Stimulated activated naive B cell treated with anti-CD40 and anti-IgM and Interleukin-4, amounts not matched to agents 10 μg/mL and 1 μg/mL and 100 μg/mL, for 72 hours (primary cell): ENCODE measurements at regions not wholly inside any gene's neighbourhood (a gene's known extent, or its start where the extent isn't known, plus 50 kb on each side); places are given as distances from the start of the nearest gene placed in this dataset.
"Not testable (repeated sequence)": the region's sequence is repeated elsewhere in the genome, so short reads cannot be mapped to it uniquely, and the experiment has no call there.

Experiments used
- ATAC-seq, 2 donors: fragments of 150-1000 bp; cut with Tn5 transposase; replicated peaks; 2 replicates each; pipeline ENCODE4 v1.10.0; 2021; ENCODE audit warnings: moderate library complexity in 1 of 2
- DNase-seq: peaks from one replicate; pipeline ENCODE4 v3.0.0; 2021
- H3K27ac Mint-ChIP-seq: one replicate; pipeline ENCODE4 v1.8.0; 2022; ENCODE audit warnings: mild to moderate bottlenecking, mixed read lengths
- H3K27me3 Mint-ChIP-seq, 2 donors: one replicate each; pipeline ENCODE4 v1.8.0; 2022; ENCODE audit warnings: mixed read lengths in 2 of 2
- H3K36me3 Mint-ChIP-seq, 2 donors: one replicate each; pipeline ENCODE4 v1.8.0; 2022; ENCODE audit warnings: mixed read lengths in 2 of 2, mild to moderate bottlenecking in 1 of 2
- H3K4me1 Mint-ChIP-seq, 2 donors: one replicate each; pipeline ENCODE4 v1.8.0; 2022; ENCODE audit warnings: mixed read lengths in 2 of 2, mild to moderate bottlenecking in 1 of 2
- H3K4me3 Mint-ChIP-seq, 2 donors: one replicate each; pipeline ENCODE4 v1.8.0; 2022; ENCODE audit warnings: mild to moderate bottlenecking in 2 of 2, mixed read lengths in 2 of 2, moderate library complexity in 1 of 2
- H3K9me3 Mint-ChIP-seq, 2 donors: one replicate each; pipeline ENCODE4 v1.8.0; 2022; ENCODE audit warnings: mixed read lengths in 2 of 2, mild to moderate bottlenecking in 1 of 2

DNA sequence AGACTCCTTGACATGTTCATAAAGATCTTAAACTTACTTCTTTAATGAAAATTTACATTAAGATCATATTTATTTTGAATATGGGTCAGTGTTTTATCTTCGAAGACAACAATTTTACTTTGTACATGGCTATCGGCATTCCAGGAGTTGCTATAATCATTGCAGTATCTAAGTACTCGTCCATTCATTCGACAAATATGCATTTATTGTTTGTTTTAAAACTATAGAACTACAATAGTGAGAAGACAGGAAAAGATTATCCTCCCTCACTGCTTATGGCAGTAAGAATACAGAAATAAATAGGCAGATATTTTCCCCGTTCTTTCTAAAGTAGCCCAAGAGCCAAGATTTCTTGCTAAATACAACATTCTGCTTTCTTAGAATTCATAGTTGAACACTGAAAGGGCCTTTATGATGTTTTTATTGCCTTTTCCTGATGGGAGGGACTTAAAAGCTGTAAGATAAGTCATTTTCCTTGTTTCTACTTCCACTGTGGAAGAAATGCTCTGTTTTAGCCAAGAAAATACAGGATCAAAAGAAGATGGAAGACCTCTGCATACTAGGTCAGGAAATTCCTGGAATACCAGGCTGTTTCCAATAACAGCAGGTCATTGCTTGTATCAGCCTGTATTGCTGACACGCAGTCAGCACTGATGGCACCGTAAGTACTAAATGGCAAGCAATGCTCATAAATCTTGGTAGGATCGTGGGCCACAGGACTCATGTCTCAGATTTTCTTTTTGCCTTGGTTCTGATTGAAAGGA is 521.0 kb upstream of the ATP2B1 start:
- no peak overlapping the region for H3K4me3 Mint-ChIP-seq
- no peaks in the 10 kb centered on the region for H3K4me1 Mint-ChIP-seq
- no peaks in the 10 kb centered on the region for H3K9me3 Mint-ChIP-seq
- DNase-seq (no peak), ATAC-seq (no peak)
- H3K36me3 Mint-ChIP-seq = no peaks in the 10 kb centered on the region
- no peak overlapping the region for H3K27ac Mint-ChIP-seq
- peaks cover 4 to 6% of the 10 kb centered on the region in 2 donors for H3K27me3 Mint-ChIP-seq

- no peaks in the 10 kb centered on the region for H3K36me3 Mint-ChIP-seq
- no peaks in the 10 kb centered on the region for H3K4me1 Mint-ChIP-seq
- no peak overlapping the region for H3K4me3 Mint-ChIP-seq
- H3K9me3 Mint-ChIP-seq = no peaks in the 10 kb centered on the region
- no peak overlapping the region for H3K27ac Mint-ChIP-seq
- peaks cover 0 to 6% of the 10 kb centered on the region in 2 donors for H3K27me3 Mint-ChIP-seq
- DNase-seq (no peak), ATAC-seq (no peak)
Measured at GRCh38 chr12:90226211-90226610, 517.6 kb upstream of the ATP2B1 start.

DNA sequence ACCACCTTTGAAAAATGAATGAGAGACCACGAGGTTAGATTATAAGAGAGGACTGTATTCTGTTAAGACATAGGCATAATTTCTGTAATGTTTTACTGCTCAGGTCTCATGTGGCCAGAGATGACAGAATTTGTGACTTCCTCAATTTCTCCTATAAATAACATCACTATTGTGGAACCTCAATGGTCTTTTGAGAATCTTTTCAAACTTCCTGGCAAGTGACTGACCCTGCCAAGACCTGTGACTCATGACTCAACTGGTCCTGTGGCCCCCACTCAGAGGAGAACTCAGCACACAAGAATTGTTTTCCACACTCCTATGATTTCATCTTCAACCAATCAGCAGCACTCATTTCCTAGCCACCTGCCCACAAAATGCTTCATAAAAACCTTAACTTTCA is 508.2 kb upstream of the ATP2B1 start:
- H3K27ac Mint-ChIP-seq = no peak overlapping the region

GRCh38 chr12:90216020-90216552 is 507.4 kb upstream of the ATP2B1 start:
- Mint-ChIP-seq H3K36me3 (no peaks in the 10 kb centered on the region), H3K9me3 (no peaks in the 10 kb centered on the region), H3K4me1 (peaks cover 4 to 6% of the 10 kb centered on the region in 2 donors), H3K27ac (no peak overlapping the region), H3K4me3 (no peak overlapping the region), H3K27me3 (no peaks in the 10 kb centered on the region)
- no peak for DNase-seq
- ATAC-seq = no peak

More for the DNA sequence above, 508.2 kb upstream of the ATP2B1 start:
- H3K36me3 Mint-ChIP-seq = no peaks in the 10 kb centered on the region
- no peak for DNase-seq
- peak; percentile 42 to 52 for ATAC-seq
- no peaks in the 10 kb centered on the region for H3K9me3 Mint-ChIP-seq
- no peak overlapping the region for H3K4me3 Mint-ChIP-seq
- peaks cover 0 to 2% of the 10 kb centered on the region in 2 donors for H3K27me3 Mint-ChIP-seq
- peaks cover 4 to 6% of the 10 kb centered on the region in 2 donors for H3K4me1 Mint-ChIP-seq

DNA sequence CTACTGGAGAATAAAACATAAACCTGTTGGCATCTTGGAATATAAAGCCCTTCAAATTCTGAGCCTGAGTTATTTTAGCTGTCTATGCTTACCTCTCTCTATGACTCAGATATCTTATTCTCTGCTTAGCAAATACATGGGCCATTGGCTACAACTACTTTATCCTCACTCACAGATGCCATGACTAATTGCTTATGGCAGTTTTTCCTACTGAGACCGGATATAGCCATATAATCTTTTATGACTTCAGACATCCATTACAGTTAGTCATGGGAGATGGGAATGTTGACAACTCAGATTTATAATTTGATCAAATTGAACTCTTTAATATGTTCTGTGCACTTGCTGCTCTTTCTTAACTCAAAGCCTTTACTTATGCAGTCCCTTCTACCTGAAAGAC is 502.4 kb upstream of the ATP2B1 start:
- Mint-ChIP-seq H3K36me3 (peaks cover 13 to 14% of the 10 kb centered on the region in 2 donors), H3K4me1 (peaks cover 7 to 11% of the 10 kb centered on the region in 2 donors), H3K27me3 (no peaks in the 10 kb centered on the region), H3K27ac (no peak overlapping the region), H3K9me3 (peaks cover 19 to 20% of the 10 kb centered on the region in 2 donors), H3K4me3 (no peak overlapping the region)
- DNase-seq (no peak), ATAC-seq (no peak)

GRCh38 chr12:90209029-90209428 is 500.4 kb upstream of the ATP2B1 start:
- Mint-ChIP-seq H3K4me1 (peaks cover 7 to 11% of the 10 kb centered on the region in 2 donors), H3K27me3 (no peaks in the 10 kb centered on the region), H3K27ac (no peak overlapping the region), H3K9me3 (peaks cover 19 to 20% of the 10 kb centered on the region in 2 donors), H3K36me3 (peaks cover 13 to 14% of the 10 kb centered on the region in 2 donors), H3K4me3 (no peak overlapping the region)
- no peak for DNase-seq
- ATAC-seq = no peak

DNA sequence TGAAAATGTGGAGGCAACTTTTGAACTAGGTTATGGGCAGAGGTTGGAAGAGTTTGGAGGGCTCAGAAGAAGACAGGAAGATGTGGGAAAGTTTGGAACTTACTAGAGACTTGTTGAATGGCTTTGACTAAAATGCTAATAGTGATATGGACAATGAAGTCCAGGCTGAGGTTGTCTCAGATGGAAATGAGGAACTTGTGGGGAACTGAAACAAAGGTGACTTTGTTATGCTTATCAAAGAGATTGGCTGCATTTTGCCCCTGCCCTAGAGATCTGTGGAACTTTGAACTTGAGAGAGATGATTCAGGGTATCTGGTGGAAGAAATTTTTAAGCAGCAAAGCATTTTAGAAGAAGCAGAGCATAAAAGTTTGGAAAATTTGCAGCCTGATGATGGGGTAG is 499.7 kb upstream of the ATP2B1 start:
- peaks cover 19 to 20% of the 10 kb centered on the region in 2 donors for H3K9me3 Mint-ChIP-seq
- DNase-seq, H3K27ac Mint-ChIP-seq, H3K27me3 Mint-ChIP-seq: not testable (repeated sequence)
- H3K4me3 Mint-ChIP-seq = peak overlapping the region in 1 of 2 donors; percentile 14
- H3K36me3 Mint-ChIP-seq = peaks cover 13 to 14% of the 10 kb centered on the region in 2 donors
- H3K4me1 Mint-ChIP-seq = peaks cover 7 to 11% of the 10 kb centered on the region in 2 donors
- ATAC-seq = peak; percentile 60 to 75

- H3K4me3 Mint-ChIP-seq = no peak overlapping the region
- DNase-seq = no peak
- H3K9me3 Mint-ChIP-seq = peaks cover 19 to 20% of the 10 kb centered on the region in 2 donors
- H3K4me1 Mint-ChIP-seq = peaks cover 7 to 11% of the 10 kb centered on the region in 2 donors
- H3K36me3 Mint-ChIP-seq = peaks cover 13 to 14% of the 10 kb centered on the region in 2 donors
- H3K27me3 Mint-ChIP-seq = no peaks in the 10 kb centered on the region
- peak; percentile 71 to 79 for ATAC-seq
- H3K27ac Mint-ChIP-seq = no peak overlapping the region
Measured at GRCh38 chr12:90207799-90208198, 499.2 kb upstream of the ATP2B1 start.

- Mint-ChIP-seq H3K27me3 (no peaks in the 10 kb centered on the region), H3K27ac (no peak overlapping the region), H3K36me3 (peaks cover 8 to 9% of the 10 kb centered on the region in 2 donors), H3K9me3 (peaks cover 12 to 14% of the 10 kb centered on the region in 2 donors), H3K4me1 (peaks cover 7 to 11% of the 10 kb centered on the region in 2 donors), H3K4me3 (no peak overlapping the region)
- DNase-seq (no peak), ATAC-seq (no peak)
Measured at GRCh38 chr12:90205165-90205564, 496.5 kb upstream of the ATP2B1 start.

- no peak overlapping the region for H3K27ac Mint-ChIP-seq
- ATAC-seq (no peak), DNase-seq (no peak)
- no peaks in the 10 kb centered on the region for H3K27me3 Mint-ChIP-seq
- peaks cover 7 to 15% of the 10 kb centered on the region in 2 donors for H3K4me1 Mint-ChIP-seq
- H3K9me3 Mint-ChIP-seq = peaks cover 4 to 5% of the 10 kb centered on the region in 2 donors
- no peak overlapping the region for H3K4me3 Mint-ChIP-seq
- H3K36me3 Mint-ChIP-seq = peaks cover 3 to 4% of the 10 kb centered on the region in 2 donors
Measured at GRCh38 chr12:90203556-90203955, 494.9 kb upstream of the ATP2B1 start.

GRCh38 chr12:90199006-90199405 is 490.4 kb upstream of the ATP2B1 start:
- ATAC-seq = no peak
- peaks cover 0 to 5% of the 10 kb centered on the region in 2 donors for H3K4me1 Mint-ChIP-seq
- no peaks in the 10 kb centered on the region for H3K36me3 Mint-ChIP-seq
- H3K27me3 Mint-ChIP-seq = no peaks in the 10 kb centered on the region
- no peak for DNase-seq
- no peaks in the 10 kb centered on the region for H3K9me3 Mint-ChIP-seq
- H3K27ac Mint-ChIP-seq = no peak overlapping the region
- H3K4me3 Mint-ChIP-seq = no peak overlapping the region

- Mint-ChIP-seq H3K27me3 (no peaks in the 10 kb centered on the region), H3K4me3 (no peak overlapping the region), H3K27ac (no peak overlapping the region), H3K36me3 (no peaks in the 10 kb centered on the region), H3K4me1 (no peaks in the 10 kb centered on the region), H3K9me3 (peaks cover 0 to 1% of the 10 kb centered on the region in 2 donors)
- ATAC-seq (no peak), DNase-seq (no peak)
Measured at GRCh38 chr12:90193500-90193899, 484.9 kb upstream of the ATP2B1 start.

DNA sequence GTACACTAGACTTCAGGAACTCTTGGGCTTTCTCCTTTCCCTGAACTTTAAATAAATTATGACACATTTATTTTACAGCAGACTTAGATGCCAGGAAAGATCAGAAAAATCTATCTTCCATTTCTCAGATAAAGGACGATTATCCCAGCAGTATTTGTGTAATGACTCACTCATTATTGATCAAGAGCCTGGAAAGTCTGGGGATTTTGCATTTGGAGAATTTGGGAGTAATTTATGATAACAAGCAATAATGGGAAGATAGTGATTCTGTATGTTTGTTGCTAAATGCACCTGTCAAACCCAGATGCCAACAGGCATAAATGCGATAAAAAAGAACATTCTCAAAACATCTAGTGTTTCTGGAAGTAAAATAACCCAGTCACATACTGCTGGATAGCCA is 480.2 kb upstream of the ATP2B1 start:
- no peaks in the 10 kb centered on the region for H3K36me3 Mint-ChIP-seq
- peaks cover 3 to 7% of the 10 kb centered on the region in 2 donors for H3K4me1 Mint-ChIP-seq
- H3K27ac Mint-ChIP-seq = no peak overlapping the region
- peaks cover under 1 to 8% of the 10 kb centered on the region in 2 donors for H3K9me3 Mint-ChIP-seq
- DNase-seq = no peak
- peaks cover 3 to 4% of the 10 kb centered on the region in 2 donors for H3K27me3 Mint-ChIP-seq
- H3K4me3 Mint-ChIP-seq = no peak overlapping the region
- no peak for ATAC-seq

DNA sequence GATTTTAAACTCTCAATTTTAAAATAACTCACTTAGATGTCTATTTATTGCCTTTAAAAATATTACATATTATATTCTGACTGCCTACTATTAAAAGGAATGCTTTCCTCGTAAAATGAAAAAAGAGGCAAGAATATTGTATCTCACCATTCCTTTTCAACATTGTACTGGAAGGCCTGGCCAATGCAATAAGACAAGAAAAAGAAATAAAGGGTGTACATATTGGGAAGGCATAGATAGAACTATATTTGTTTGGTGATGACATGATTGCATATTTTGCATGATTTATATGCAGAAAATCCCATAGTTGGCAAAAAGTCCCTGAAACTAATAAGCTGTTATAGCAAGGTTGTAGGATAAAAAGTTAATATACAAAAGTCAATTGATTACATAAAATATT is 474.6 kb upstream of the ATP2B1 start:
- no peak for ATAC-seq
- Mint-ChIP-seq H3K4me3 (no peak overlapping the region), H3K4me1 (peaks cover 3 to 7% of the 10 kb centered on the region in 2 donors), H3K36me3 (no peaks in the 10 kb centered on the region), H3K9me3 (peaks cover 4 to 8% of the 10 kb centered on the region in 2 donors), H3K27ac (no peak overlapping the region), H3K27me3 (peaks cover 4 to 5% of the 10 kb centered on the region in 2 donors)
- DNase-seq = no peak

DNA sequence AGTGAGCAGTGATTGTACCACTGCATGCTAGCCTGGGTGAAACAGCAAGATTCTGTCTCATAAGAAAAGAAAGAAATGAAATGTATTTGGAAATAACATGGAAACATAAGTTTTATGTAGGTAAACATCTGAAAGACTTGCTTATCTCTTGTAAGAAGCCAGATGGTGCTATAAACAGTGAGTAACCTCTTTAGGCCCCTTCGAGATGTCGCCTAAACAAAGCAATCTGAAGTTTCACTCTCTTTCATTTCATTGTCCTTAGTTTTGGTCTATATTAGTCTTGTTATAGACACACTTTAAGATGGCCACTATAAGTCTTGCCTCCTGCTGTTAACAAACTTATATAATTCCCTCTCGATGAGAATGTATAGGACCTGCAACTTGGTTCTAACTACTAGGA is 472.6 kb upstream of the ATP2B1 start:
- ATAC-seq = no peak
- no peaks in the 10 kb centered on the region for H3K36me3 Mint-ChIP-seq
- peaks cover 4 to 5% of the 10 kb centered on the region in 2 donors for H3K27me3 Mint-ChIP-seq
- no peak overlapping the region for H3K27ac Mint-ChIP-seq
- H3K9me3 Mint-ChIP-seq = peaks cover 4 to 8% of the 10 kb centered on the region in 2 donors
- H3K4me3 Mint-ChIP-seq = no peak overlapping the region
- peaks cover 3 to 6% of the 10 kb centered on the region in 2 donors for H3K4me1 Mint-ChIP-seq
- DNase-seq = no peak
